ENCODE measurements at regions not wholly inside any gene's neighbourhood (a gene's known extent, or its start where the extent isn't known, plus 50 kb on each side); places are given as distances from the start of the nearest gene placed in this dataset.

DNA sequence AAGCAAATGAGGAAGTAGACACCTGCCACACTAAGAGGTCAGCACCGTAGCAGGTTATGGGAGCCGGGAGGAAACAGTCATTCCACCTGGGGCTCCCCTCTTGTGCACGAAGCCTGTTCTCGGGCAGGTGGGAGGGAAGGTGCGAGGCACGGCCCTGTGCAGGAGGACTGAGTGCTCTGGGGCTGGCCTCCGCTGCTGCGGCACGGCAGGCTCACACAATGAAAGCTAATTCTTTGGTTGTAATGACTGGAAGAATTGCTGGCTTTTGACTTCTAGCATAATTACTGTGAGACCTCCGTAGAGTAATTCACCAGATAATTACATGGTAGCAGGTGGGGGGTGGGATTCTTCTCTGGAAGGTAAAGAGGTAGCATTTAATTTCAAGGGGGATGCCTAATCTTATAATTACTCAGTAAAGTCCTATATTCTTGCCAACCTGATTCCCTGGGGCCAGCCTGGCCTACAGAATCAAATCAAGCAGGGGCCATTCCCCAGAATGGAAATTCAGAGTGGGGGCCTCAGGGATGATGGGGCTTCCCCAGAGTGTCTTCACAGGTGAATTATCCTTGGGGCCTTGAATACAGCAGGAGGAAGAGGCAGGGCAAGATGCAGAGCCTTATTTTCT, 129.1 kb downstream of the TPRA1 start:
- FAIRE-seq (no peak), DNase-seq (ENCODE audit: low spot score) (no peak)

- DNase-seq (ENCODE audit: low spot score) (no peak), FAIRE-seq (no peak)
These were observed 130.6 kb downstream of the TPRA1 start for GRCh38 chr3:127459891-127460290.

GRCh38 chr3:127458696-127459604, 131.6 kb downstream of the TPRA1 start:
- FAIRE-seq: no peak
- peak; percentile 49 for DNase-seq (ENCODE audit: low spot score)

- no peak for DNase-seq (ENCODE audit: low spot score)
- FAIRE-seq: no peak
These were observed 132.9 kb downstream of the TPRA1 start for GRCh38 chr3:127457546-127458145.

GRCh38 chr3:127457094-127457475, 133.4 kb downstream of the TPRA1 start:
- FAIRE-seq (no peak), DNase-seq (ENCODE audit: low spot score) (peak; percentile 63)

DNA sequence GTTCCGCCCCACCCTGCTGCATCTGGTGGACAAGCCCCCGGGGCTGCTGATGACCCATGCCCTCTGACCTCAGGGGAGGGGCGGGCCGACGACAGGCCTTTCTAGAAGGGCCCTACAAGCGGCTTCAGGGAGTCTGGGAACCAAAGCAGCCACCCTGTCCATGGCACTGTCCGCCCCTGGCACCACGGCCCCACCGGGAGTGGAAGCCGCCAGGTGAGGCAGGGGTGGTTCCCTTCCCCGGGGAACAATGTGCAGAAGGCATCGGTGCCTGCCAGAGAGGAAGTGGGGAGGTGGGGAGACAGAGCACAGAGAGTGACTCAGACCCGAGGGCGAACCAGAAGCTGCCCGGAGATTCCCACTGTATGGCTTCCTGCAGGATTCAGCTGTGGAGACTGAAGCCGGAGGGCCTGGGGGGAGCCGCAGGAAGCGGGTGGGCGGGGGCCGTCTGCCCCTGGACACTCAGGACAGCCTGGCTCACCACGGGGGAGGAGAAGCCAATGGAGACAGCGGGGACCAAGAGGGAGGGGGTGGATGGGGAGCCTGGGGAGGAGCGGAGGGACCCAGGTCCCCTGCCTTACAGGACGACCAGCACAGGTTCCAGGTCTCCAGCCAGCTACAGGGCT, 134.0 kb downstream of the TPRA1 start:
- no peak for FAIRE-seq
- DNase-seq (ENCODE audit: low spot score): peak; percentile 82

- DNase-seq (ENCODE audit: low spot score): peak; percentile 91
- no peak for FAIRE-seq
These were observed 134.7 kb downstream of the TPRA1 start for GRCh38 chr3:127455541-127456450.

GRCh38 chr3:127454968-127455367, 135.6 kb downstream of the TPRA1 start:
- DNase-seq (ENCODE audit: low spot score): no peak
- no peak for FAIRE-seq

- no peak for DNase-seq (ENCODE audit: low spot score)
- no peak for FAIRE-seq
These were observed 136.5 kb downstream of the TPRA1 start for GRCh38 chr3:127454051-127454450.

DNA sequence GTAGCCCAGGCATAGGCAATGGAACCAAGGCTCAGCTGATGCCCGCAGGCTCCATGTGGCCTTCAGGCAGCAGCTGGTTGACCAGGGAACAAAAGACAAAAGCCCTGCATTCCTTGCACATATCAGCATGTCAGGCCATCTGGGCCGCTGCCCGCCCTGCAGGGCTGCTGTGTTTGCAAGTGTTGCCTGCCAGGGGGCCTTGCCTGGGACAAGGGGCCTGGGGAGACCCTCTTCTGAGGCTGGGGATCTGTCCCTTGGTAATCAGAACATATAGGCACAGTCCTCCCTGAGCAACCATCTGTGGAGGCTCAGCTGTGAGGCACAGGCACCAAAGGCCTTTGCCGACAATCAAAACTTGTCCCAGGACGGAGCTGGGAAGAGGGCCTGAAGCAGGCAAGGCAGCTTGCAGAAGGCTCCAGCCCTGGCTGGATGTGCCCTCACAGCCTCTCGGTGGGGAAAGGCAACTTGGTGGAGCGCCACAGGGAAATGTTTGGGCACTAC, 138.2 kb downstream of the TPRA1 start:
- no peak for DNase-seq (ENCODE audit: low spot score)
- no peak for FAIRE-seq

DNA sequence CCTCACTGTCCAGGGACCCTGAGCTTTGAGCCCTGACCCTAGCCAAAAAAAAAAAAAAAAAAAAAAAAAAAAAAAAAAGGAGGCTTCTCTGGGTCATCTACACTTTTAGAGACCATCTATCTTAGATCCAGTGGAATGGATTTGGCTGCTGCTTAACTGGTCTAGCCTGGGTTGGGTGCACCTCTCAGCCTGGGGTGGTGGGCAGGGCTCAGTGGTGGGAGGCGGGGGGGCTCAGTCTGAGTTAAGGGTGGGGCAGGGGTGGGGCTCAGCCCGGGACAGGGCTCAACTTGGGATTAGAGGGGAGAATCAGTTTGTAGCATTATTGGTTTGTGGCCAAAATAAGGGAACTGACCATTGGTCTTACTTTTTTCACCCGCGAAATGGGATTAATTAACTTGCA, 139.2 kb downstream of the TPRA1 start:
- DNase-seq (ENCODE audit: low spot score) (no peak), FAIRE-seq (no peak)

GRCh38 chr3:127450331-127450730, 140.2 kb downstream of the TPRA1 start:
- FAIRE-seq (no peak), DNase-seq (ENCODE audit: low spot score) (no peak)

GRCh38 chr3:127449486-127450212, 140.9 kb downstream of the TPRA1 start:
- FAIRE-seq (no peak), DNase-seq (ENCODE audit: low spot score) (no peak)

GRCh38 chr3:127448671-127449070, 141.9 kb downstream of the TPRA1 start:
- DNase-seq (ENCODE audit: low spot score): no peak
- no peak for FAIRE-seq

DNA sequence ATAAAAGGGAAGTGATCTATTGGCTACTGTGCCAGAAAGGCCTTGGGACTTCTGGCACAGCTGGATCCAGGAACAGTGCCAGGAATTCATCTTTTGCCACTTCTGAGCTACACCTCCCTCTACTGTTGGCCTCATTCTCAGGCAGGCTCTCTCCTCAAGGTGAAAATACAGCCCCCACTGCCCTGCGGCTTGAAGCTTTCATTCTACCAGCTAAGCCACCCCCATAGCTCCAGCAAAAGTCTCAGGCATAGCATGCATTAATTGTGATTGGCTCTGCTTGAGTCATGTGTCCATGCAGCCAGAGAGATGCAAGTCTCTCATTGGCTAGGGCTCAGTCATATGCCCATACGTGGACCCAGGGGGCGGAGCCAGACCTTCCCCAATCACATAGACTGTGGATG, 142.4 kb downstream of the TPRA1 start:
- no peak for DNase-seq (ENCODE audit: low spot score)
- no peak for FAIRE-seq

DNA sequence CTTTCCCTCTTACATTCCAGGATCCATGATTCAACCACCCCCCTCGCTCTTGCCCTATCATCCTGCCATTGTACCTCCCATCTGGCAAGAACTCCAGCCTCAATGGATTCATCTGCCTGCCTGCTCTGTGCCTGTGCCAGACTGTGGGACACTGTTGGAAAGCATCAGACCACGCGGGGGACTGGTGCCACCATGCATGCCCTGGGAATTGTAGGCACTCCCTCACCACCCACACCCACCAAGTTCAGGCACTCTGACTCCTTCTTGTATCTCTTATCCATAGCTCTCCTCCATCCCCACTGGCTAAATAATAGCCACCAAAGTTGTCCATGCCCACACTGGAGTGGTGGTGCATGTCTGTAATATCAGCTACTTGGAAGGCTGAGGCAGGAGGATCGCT, 143.8 kb downstream of the TPRA1 start:
- FAIRE-seq: no peak
- DNase-seq (ENCODE audit: low spot score): no peak

GRCh38 chr3:127445581-127446343, 144.8 kb downstream of the TPRA1 start:
- peak; percentile 17 for FAIRE-seq
- DNase-seq (ENCODE audit: low spot score): no peak

- no peak for FAIRE-seq
These were observed 145.8 kb downstream of the TPRA1 start for GRCh38 chr3:127444761-127445160.

More at GRCh38 chr3:127444761-127445160, 145.8 kb downstream of the TPRA1 start:
- no peak for DNase-seq (ENCODE audit: low spot score)
